Stomach smooth muscle (tissue), 2 donors: ENCODE measurements at regions not wholly inside any gene's neighbourhood (a gene's known extent, or its start where the extent isn't known, plus 50 kb on each side); places are given as distances from the start of the nearest gene placed in this dataset.

Experiments used
- H3K27ac ChIP-seq: one replicate; pipeline ENCODE4 v1.7.0; 2013; ENCODE audit warnings: mild to moderate bottlenecking, low read length, inconsistent platforms
- H3K27me3 ChIP-seq, 2 donors: one replicate each; pipeline ENCODE4 v1.7.0; 2013; ENCODE audit warnings: low read length in 2 of 2; ENCODE audit not compliant: insufficient read depth in 2 of 2, control insufficient read depth in 1 of 2
- H3K36me3 ChIP-seq, 2 donors: one replicate each; pipeline ENCODE4 v1.7.0; 2013; ENCODE audit warnings: low read length in 2 of 2; ENCODE audit not compliant: control insufficient read depth in 2 of 2, insufficient read depth in 2 of 2
- H3K4me1 ChIP-seq: one replicate; pipeline ENCODE4 v1.7.0; 2013; ENCODE audit warnings: low read length; ENCODE audit not compliant: control insufficient read depth, insufficient read depth
- H3K4me3 ChIP-seq, 2 donors: one replicate each; pipeline ENCODE4 v1.7.0; 2013; ENCODE audit warnings: low read length in 2 of 2
- H3K9ac ChIP-seq, 2 donors: one replicate each; pipeline ENCODE4 v1.7.0; 2013; ENCODE audit warnings: low read length in 2 of 2, mild to moderate bottlenecking in 1 of 2
- H3K9me3 ChIP-seq, 2 donors: one replicate each; pipeline ENCODE4 v1.7.0; 2013; ENCODE audit warnings: low read length in 2 of 2; ENCODE audit not compliant: control insufficient read depth in 2 of 2
- donor health status: healthy.
- donor health status: Pancreatic carcinoma.

- H3K27me3 ChIP-seq: no peaks in the 10 kb centered on the region
- H3K36me3 ChIP-seq: no peaks in the 10 kb centered on the region
- no peak overlapping the region for H3K9ac ChIP-seq
- H3K4me1 ChIP-seq: no peaks in the 10 kb centered on the region
- H3K9me3 ChIP-seq: no peaks in the 10 kb centered on the region
- H3K4me3 ChIP-seq: no peak overlapping the region
- H3K27ac ChIP-seq: no peak overlapping the region
Observed at GRCh38 chr3:31373681-31374080, 159.0 kb upstream of the STT3B start.

GRCh38 chr3:31377045-31377642 lies 155.6 kb upstream of the STT3B start:
- H3K4me3 ChIP-seq: no peak overlapping the region
- H3K9ac ChIP-seq: no peak overlapping the region
- H3K9me3 ChIP-seq: no peaks in the 10 kb centered on the region
- H3K27ac ChIP-seq: no peak overlapping the region
- no peaks in the 10 kb centered on the region for H3K36me3 ChIP-seq
- H3K4me1 ChIP-seq: no peaks in the 10 kb centered on the region
- H3K27me3 ChIP-seq: no peaks in the 10 kb centered on the region

DNA sequence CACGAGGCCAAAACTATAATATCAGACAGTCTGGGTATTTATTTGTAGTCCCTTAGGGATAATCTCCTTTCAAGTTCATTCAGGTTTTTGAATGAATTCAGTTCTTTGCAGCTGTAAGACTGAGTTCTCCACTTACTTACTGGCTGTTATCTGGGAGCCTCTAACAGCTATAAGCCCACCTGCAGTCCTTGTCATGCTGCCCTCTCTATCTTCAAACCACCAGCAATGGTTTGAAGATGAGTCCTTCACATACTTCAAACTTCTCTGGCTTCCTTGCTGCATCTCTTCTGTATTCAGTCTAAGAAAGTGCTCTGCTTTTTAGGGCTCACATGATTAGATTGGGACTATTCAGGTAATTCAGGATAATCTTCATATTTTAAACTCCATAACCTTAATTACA lies 154.5 kb upstream of the STT3B start:
- no peaks in the 10 kb centered on the region for H3K36me3 ChIP-seq
- no peaks in the 10 kb centered on the region for H3K9me3 ChIP-seq
- no peak overlapping the region for H3K27ac ChIP-seq

DNA sequence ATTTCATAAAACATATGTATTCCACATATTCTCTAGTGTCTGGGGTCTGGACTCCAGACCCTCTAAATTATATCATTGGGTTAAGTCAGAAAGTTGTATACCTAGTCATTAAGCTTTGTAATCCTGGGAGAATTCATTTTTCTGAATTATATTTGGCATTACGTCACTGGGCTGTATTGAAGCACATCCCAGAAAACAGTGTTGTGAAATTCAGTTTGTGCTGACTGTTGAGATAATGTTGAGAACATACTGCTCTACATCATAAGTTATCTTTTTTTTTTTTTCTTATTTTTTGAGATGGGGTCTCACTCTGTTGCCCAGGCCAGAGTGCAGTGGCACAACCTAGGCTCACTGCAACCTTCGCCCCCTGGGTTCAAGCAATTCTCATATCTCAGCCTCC lies 153.1 kb upstream of the STT3B start:
- H3K9me3 ChIP-seq: no peaks in the 10 kb centered on the region
- H3K9ac ChIP-seq: no peak overlapping the region
- no peak overlapping the region for H3K4me3 ChIP-seq
- H3K27me3 ChIP-seq: no peaks in the 10 kb centered on the region
- H3K36me3 ChIP-seq: no peaks in the 10 kb centered on the region
- no peaks in the 10 kb centered on the region for H3K4me1 ChIP-seq
- no peak overlapping the region for H3K27ac ChIP-seq

More for the DNA sequence above, 154.5 kb upstream of the STT3B start:
- no peaks in the 10 kb centered on the region for H3K27me3 ChIP-seq
- no peaks in the 10 kb centered on the region for H3K4me1 ChIP-seq
- H3K4me3 ChIP-seq: no peak overlapping the region
- H3K9ac ChIP-seq: no peak overlapping the region

GRCh38 chr3:31382856-31383255 lies 149.9 kb upstream of the STT3B start:
- H3K36me3 ChIP-seq: no peaks in the 10 kb centered on the region
- no peaks in the 10 kb centered on the region for H3K27me3 ChIP-seq
- no peak overlapping the region for H3K27ac ChIP-seq
- no peaks in the 10 kb centered on the region for H3K4me1 ChIP-seq
- no peak overlapping the region for H3K4me3 ChIP-seq
- H3K9me3 ChIP-seq: no peaks in the 10 kb centered on the region
- H3K9ac ChIP-seq: no peak overlapping the region

GRCh38 chr3:31384117-31384516 lies 148.6 kb upstream of the STT3B start:
- Histone ChIP-seq H3K4me1 (no peaks in the 10 kb centered on the region), H3K36me3 (no peaks in the 10 kb centered on the region), H3K9ac (no peak overlapping the region), H3K27me3 (no peaks in the 10 kb centered on the region), H3K9me3 (no peaks in the 10 kb centered on the region), H3K4me3 (no peak overlapping the region), H3K27ac (no peak overlapping the region)

- Histone ChIP-seq H3K9me3 (no peaks in the 10 kb centered on the region), H3K27ac (no peak overlapping the region), H3K27me3 (no peaks in the 10 kb centered on the region), H3K4me3 (no peak overlapping the region), H3K36me3 (no peaks in the 10 kb centered on the region), H3K4me1 (no peaks in the 10 kb centered on the region), H3K9ac (no peak overlapping the region)
Observed at GRCh38 chr3:31389939-31390338, 142.8 kb upstream of the STT3B start.

DNA sequence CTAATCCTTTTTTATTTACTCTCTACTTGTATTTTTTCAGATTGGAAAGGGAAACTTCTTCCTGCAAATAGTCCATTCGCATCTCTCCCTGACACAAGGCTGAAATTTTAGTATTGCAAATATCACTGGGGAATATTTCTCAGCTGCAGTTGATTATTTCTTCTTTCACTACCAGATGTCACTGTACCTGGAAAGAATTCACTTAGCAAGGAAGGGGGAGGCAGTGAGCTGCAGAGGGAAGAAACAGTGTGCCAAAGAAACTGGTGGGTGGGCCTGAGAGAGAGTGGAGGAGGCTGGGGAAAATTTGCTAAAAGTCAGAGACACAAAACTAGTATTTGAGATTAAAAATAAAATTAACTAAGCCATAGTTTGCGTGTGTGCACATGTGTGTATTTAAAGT lies 142.3 kb upstream of the STT3B start:
- Histone ChIP-seq H3K27me3 (no peaks in the 10 kb centered on the region), H3K4me3 (no peak overlapping the region), H3K4me1 (no peaks in the 10 kb centered on the region), H3K9me3 (no peaks in the 10 kb centered on the region), H3K9ac (no peak overlapping the region), H3K27ac (no peak overlapping the region), H3K36me3 (no peaks in the 10 kb centered on the region)

- no peak overlapping the region for H3K4me3 ChIP-seq
- H3K27me3 ChIP-seq: no peaks in the 10 kb centered on the region
- no peak overlapping the region for H3K9ac ChIP-seq
- H3K9me3 ChIP-seq: no peaks in the 10 kb centered on the region
- H3K27ac ChIP-seq: no peak overlapping the region
- no peaks in the 10 kb centered on the region for H3K4me1 ChIP-seq
- H3K36me3 ChIP-seq: no peaks in the 10 kb centered on the region
Observed at GRCh38 chr3:31391150-31391549, 141.6 kb upstream of the STT3B start.

GRCh38 chr3:31392568-31392967 lies 140.2 kb upstream of the STT3B start:
- H3K4me3 ChIP-seq: no peak overlapping the region
- no peaks in the 10 kb centered on the region for H3K4me1 ChIP-seq
- no peaks in the 10 kb centered on the region for H3K27me3 ChIP-seq
- H3K9ac ChIP-seq: no peak overlapping the region
- H3K27ac ChIP-seq: no peak overlapping the region
- H3K36me3 ChIP-seq: no peaks in the 10 kb centered on the region
- H3K9me3 ChIP-seq: no peaks in the 10 kb centered on the region

DNA sequence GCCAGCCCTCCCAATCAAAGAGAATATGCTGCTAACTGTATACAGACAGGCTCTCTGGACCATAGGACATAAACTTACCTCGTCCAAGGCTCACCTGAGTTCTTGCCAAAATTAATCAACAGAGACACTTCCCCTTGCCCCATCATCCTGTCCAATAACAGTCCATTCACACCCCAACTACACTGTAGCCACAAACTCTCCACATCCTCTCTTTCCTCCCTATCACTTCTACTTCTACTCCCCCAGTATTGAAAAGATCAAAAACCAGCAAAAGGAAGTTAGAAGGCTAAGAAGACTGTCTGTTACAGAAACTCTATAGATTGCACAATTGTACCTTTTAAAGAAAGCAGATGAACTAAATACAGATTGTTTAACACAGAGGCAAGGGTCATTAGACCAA lies 133.5 kb upstream of the STT3B start:
- Histone ChIP-seq H3K9me3 (no peaks in the 10 kb centered on the region), H3K4me3 (no peak overlapping the region), H3K27me3 (no peaks in the 10 kb centered on the region), H3K36me3 (no peaks in the 10 kb centered on the region), H3K4me1 (no peaks in the 10 kb centered on the region), H3K27ac (no peak overlapping the region), H3K9ac (no peak overlapping the region)
